Heart left ventricle (tissue), 16 donors: ENCODE measurements at regions not wholly inside any gene's neighbourhood (a gene's known extent, or its start where the extent isn't known, plus 50 kb on each side); places are given as distances from the start of the nearest gene placed in this dataset.

Experiments used
- ATAC-seq, 4 donors: fragments of 200-7000 bp; cut with Tn5 transposase; one replicate each; pipeline ENCODE4 v1.9.1; 2020 to 2022; ENCODE audit warnings: moderate library complexity in 4 of 4, mild to moderate bottlenecking in 3 of 4, moderate number of reproducible peaks in 1 of 4
- DNase-seq, 5 donors: peaks; one replicate each; pipeline ENCODE4 v3.0.0-alpha.2; 2020
- H3K27ac ChIP-seq, 12 donors: fragments of 200-600 bp; sonication (generic) in 4 of 12; one replicate each; pipeline versions ENCODE4 v1.5.0 to v1.8.0; 2016 to 2022; ENCODE audit warnings: mild to moderate bottlenecking in 2 of 12
- H3K27me3 ChIP-seq, 9 donors: fragments of 200-600 bp; sonication (generic) in 2 of 9; one replicate each; pipeline versions ENCODE4 v1.5.1 to v1.8.0; 2016 to 2022; ENCODE audit warnings: mild to moderate bottlenecking in 3 of 9
- H3K36me3 ChIP-seq, 9 donors: fragments of 200-600 bp; sonication (generic) in 2 of 9; one replicate each; pipeline versions ENCODE4 v1.5.0 to v1.8.0; 2018 to 2022; ENCODE audit warnings: mild to moderate bottlenecking in 2 of 9
- H3K4me1 ChIP-seq, 12 donors: fragments of 200-600 bp; sonication (generic) in 4 of 12; one replicate each; pipeline versions ENCODE4 v1.5.0 to v1.8.0; 2016 to 2022; ENCODE audit warnings: mild to moderate bottlenecking in 3 of 12
- H3K4me3 ChIP-seq, 12 donors: fragments of 200-600 bp; sonication (generic) in 4 of 12; one replicate each; pipeline versions ENCODE4 v1.5.0 to v1.8.0; 2017 to 2022; ENCODE audit warnings: mild to moderate bottlenecking in 9 of 12, moderate library complexity in 4 of 12
- H3K9me3 ChIP-seq, 12 donors: fragments of 200-600 bp; sonication (generic) in 4 of 12; one replicate each; pipeline versions ENCODE4 v1.5.0 to v1.8.0; 2016 to 2022; ENCODE audit warnings: mild to moderate bottlenecking in 1 of 12
- POLR2A ChIP-seq, 2 donors: fragments of 450-650 bp; IDR thresholded peaks; one replicate each; pipeline ENCODE4 v1.6.1; 2017; ENCODE audit warnings: antibody characterized with exemption in 2 of 2, mild to moderate bottlenecking in 2 of 2, moderate library complexity in 2 of 2
- WGBS, 4 donors: extraction: QIAGEN DNeasy Blood & Tissue Kit in 2 of 4; methylation state at CpG; one replicate each; pipeline versions ENCODE4 v1.1.5 to v1.1.7; 2013 to 2018; 5-methylcytosine and 5-hydroxymethylcytosine counted together
- intact Hi-C, 10 donors: fragments of 100-400 bp; cut with DNase I; formaldehyde crosslinking; loops; one replicate each; pipeline versions ENCODE4 v1.11.1 to v1.14.2; 2022
- TF ChIP-seq, protein P1 (sequence below), 12 donors: fragments of 200-600 bp; sonication (generic) in 4 of 12; IDR thresholded peaks; one replicate each; pipeline versions ENCODE4 v1.5.0 to v1.8.0; 2018 to 2022; ENCODE audit warnings: antibody characterized with exemption in 12 of 12, mild to moderate bottlenecking in 5 of 12
- donor health status: ischemic (EF 13 %, LVEDD 7.1; RV severe dilation, severe dysfunction).
- donor health status: healthy with polysubstance abuse.
- donor health status: DM: no; HTN: yes; CAD: no.
- donor health status: DM: no; HTN: no; CAD: no.
- donor health status: ischemic (EF 25% LVEDD 6.9; RV normal size, moderate dysfunction).
- donor health status: ischemic (EF 25% LVEDD 5.7; RV mildly dilated, moderate dysfunction).
- donor health status: healthy.
- donor health status: DM: yes; HTN: yes; CAD: no.
- donor health status: ischemic (EF 35%, LVEDD 5.7; RV mildly dilated, moderate dysfunction).
- donor health status: nonischemic (EF 11% LVEDD 7.7; RV severe dilation, severe dysfunction).
- donor health status: DM: yes; HTN: yes; CAD: no.
- donor health status: PGD.
- donor health status: ischemic (EF 29% LVEDD 5.4; RV normal size, mild dysfunction).
- donor health status: nonischemic (EF 23%, LVEDD 6.1; RV moderate dilation, normal function).

DNA sequence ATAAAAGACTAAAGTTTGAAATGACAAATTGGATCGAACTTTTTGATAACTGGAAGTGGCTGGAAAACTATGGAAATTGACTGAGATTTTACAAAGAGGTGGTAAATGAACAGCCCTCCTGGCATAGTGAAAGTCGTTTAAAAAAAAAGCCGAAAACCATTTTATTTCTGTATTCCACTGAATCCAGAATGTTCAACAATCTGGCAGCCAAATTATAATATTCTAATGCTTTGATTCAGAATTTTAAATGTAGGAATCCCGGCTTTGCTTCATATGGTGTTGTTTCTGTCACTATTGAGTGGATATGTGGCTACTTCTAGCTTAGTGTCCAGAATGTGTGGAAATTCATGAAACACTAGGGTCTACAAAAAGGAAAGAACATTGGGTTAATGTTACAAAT lies 208.9 kb upstream of the DCBLD2 start:
- ATAC-seq: no peak

GRCh38 chr3:99108508-99108907 lies 207.0 kb upstream of the DCBLD2 start:
- 24 to 39% (median 24%) methylated on average over 2 of the region's 2 CpGs for WGBS, 4 donors
- peak in 1 of 5 donors; percentile 6 for DNase-seq
- Histone ChIP-seq H3K4me1 (peaks cover 0 to 10% (median 0%) of the 10 kb centered on the region in 12 donors), H3K27me3 (no peaks in the 10 kb centered on the region), H3K27ac (no peak overlapping the region), H3K4me3 (no peak overlapping the region), H3K36me3 (no peaks in the 10 kb centered on the region), H3K9me3 (peaks cover 0 to 2% (median 0%) of the 10 kb centered on the region in 12 donors)
- ATAC-seq: peak in 3 of 4 donors; percentile 64 to 86 (median 81)
- intact Hi-C loops: no loop called here
- TF ChIP-seq POLR2A (IDR thresholded peaks at IDR 0.05): no peak
- TF ChIP-seq, protein P1, sequence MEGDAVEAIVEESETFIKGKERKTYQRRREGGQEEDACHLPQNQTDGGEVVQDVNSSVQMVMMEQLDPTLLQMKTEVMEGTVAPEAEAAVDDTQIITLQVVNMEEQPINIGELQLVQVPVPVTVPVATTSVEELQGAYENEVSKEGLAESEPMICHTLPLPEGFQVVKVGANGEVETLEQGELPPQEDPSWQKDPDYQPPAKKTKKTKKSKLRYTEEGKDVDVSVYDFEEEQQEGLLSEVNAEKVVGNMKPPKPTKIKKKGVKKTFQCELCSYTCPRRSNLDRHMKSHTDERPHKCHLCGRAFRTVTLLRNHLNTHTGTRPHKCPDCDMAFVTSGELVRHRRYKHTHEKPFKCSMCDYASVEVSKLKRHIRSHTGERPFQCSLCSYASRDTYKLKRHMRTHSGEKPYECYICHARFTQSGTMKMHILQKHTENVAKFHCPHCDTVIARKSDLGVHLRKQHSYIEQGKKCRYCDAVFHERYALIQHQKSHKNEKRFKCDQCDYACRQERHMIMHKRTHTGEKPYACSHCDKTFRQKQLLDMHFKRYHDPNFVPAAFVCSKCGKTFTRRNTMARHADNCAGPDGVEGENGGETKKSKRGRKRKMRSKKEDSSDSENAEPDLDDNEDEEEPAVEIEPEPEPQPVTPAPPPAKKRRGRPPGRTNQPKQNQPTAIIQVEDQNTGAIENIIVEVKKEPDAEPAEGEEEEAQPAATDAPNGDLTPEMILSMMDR (IDR thresholded peaks at IDR 0.05): no peak

More for the DNA sequence above, 208.9 kb upstream of the DCBLD2 start:
- DNase-seq: no peak
- 84 to 91% (median 90%) methylated on average over 4 of the region's 4 CpGs for WGBS, 4 donors
- Histone ChIP-seq H3K27me3 (no peaks in the 10 kb centered on the region), H3K4me1 (peaks cover 0 to 10% (median 0%) of the 10 kb centered on the region in 12 donors), H3K27ac (no peak overlapping the region), H3K9me3 (peaks cover 0 to 15% (median 0%) of the 10 kb centered on the region in 12 donors), H3K4me3 (no peak overlapping the region), H3K36me3 (no peaks in the 10 kb centered on the region)
- intact Hi-C loops: no loop called here
- no peak for TF ChIP-seq POLR2A (IDR thresholded peaks at IDR 0.05)
- TF ChIP-seq, protein P1 (IDR thresholded peaks at IDR 0.05): no peak

GRCh38 chr3:99094606-99095005 lies 193.1 kb upstream of the DCBLD2 start:
- H3K4me1 ChIP-seq: no peaks in the 10 kb centered on the region
- no peak for ATAC-seq
- DNase-seq: no peak
- TF ChIP-seq, protein P1 (IDR thresholded peaks at IDR 0.05): no peak
- H3K27me3 ChIP-seq: no peaks in the 10 kb centered on the region
- intact Hi-C loops: no loop called here
- peaks cover 0 to 2% (median 0%) of the 10 kb centered on the region in 12 donors for H3K9me3 ChIP-seq
- H3K36me3 ChIP-seq: no peaks in the 10 kb centered on the region
- 41 to 72% (median 64%) methylated on average over 2 of the region's 2 CpGs for WGBS, 4 donors
- no peak overlapping the region for H3K27ac ChIP-seq
- no peak overlapping the region for H3K4me3 ChIP-seq

GRCh38 chr3:99087277-99087676 lies 185.8 kb upstream of the DCBLD2 start:
- H3K4me3 ChIP-seq: no peak overlapping the region
- H3K4me1 ChIP-seq: no peaks in the 10 kb centered on the region
- H3K27ac ChIP-seq: no peak overlapping the region
- H3K36me3 ChIP-seq: no peaks in the 10 kb centered on the region
- DNase-seq (no peak), ATAC-seq (no peak)
- intact Hi-C loops: no loop called here
- no peaks in the 10 kb centered on the region for H3K27me3 ChIP-seq
- H3K9me3 ChIP-seq: no peaks in the 10 kb centered on the region
- 91 to 94% (median 92%) methylated on average over 2 of the region's 2 CpGs for WGBS, 4 donors
- TF ChIP-seq, protein P1 (IDR thresholded peaks at IDR 0.05): no peak
- TF ChIP-seq POLR2A (IDR thresholded peaks at IDR 0.05): no peak
